Coronary artery (tissue), 2 donors: ENCODE measurements at regions not wholly inside any gene's neighbourhood (a gene's known extent, or its start where the extent isn't known, plus 50 kb on each side); places are given as distances from the start of the nearest gene placed in this dataset.

Experiments used
- DNase-seq: peaks from one replicate; pipeline ENCODE4 v3.0.0-alpha.2; 2017; ENCODE audit warnings: low spot score
- H3K27ac ChIP-seq, 2 donors: fragments of 200-600 bp; sonication (generic); one replicate each; pipeline ENCODE4 v1.5.1; 2016 to 2019
- H3K4me3 ChIP-seq: fragments of 200-600 bp; sonication (generic); 2 replicates; pipeline ENCODE4 v1.5.1; 2016; ENCODE audit warnings: mild to moderate bottlenecking, moderate library complexity
- CTCF ChIP-seq: fragments of 200-600 bp; sonication (generic); IDR thresholded peaks from one replicate; pipeline ENCODE4 v1.5.1; 2019; ENCODE audit warnings: antibody characterized with exemption

DNA sequence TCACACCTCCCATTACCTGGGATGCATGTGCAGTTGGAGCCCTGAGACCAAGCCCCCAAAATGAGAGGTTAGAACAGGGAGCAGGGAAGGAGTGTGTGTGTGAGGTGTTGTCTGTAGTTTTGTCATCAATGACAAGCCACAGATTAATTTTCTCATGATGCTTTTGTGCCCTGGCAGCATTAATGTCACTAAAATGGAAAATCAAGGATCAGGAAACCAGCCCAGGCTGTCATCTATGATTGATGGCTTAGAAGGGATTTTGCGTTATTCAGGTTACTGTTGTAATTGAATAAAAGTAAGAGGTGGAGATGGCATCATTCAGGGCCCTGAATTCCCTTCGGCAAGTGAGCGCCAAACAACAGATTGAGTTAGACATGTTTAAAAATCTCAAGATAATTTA, 130.5 kb upstream of the C1QTNF7 start:
- H3K27ac ChIP-seq: no peak overlapping the region
- no peak overlapping the region for H3K4me3 ChIP-seq
- DNase-seq: no peak
- TF ChIP-seq CTCF: no peak

DNA sequence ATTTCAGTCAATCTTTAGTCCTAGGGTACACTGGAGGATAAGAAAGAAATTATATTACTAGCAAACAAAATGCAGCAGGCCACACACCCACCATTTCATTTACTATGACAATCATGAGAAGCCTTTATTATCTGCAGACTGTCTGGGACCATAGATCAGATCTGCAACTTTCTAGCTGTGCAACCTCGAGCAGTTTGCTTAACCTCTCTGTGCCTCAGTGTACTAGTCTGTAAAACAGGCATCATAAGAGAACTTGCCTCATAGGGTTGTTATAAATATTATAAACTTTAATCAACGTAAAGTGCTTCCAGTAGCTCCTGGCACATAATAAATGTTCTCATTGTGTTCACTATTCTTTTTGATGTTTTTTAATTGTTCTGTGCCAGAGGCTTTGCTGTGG, 128.2 kb upstream of the C1QTNF7 start:
- no peak for TF ChIP-seq CTCF
- Histone ChIP-seq H3K4me3 (no peak overlapping the region), H3K27ac (no peak overlapping the region)
- no peak for DNase-seq

- no peak overlapping the region for H3K27ac ChIP-seq
- no peak for DNase-seq
- no peak overlapping the region for H3K4me3 ChIP-seq
- TF ChIP-seq CTCF: no peak
Observed at GRCh38 chr4:15303052-15303641, 124.7 kb upstream of the C1QTNF7 start.

DNA sequence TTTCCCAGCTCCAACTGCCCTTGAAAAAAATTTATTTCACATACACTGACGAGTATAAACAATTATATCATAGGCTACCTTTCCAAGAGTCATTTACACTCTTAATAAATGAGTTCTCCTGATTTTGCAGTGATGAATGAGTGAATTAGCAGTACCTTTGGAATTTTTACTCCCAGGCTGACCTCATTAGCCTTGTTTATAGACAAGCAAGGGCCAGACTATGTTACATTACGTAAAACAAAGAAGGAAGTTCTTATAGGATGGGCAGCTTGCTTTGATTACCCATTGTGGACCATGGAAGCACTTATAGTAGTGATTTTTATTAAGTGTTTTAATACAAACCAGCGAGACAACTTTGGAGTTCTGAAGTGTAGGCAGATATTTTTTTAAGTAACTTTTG, 112.9 kb upstream of the C1QTNF7 start:
- H3K27ac ChIP-seq: no peak overlapping the region

DNA sequence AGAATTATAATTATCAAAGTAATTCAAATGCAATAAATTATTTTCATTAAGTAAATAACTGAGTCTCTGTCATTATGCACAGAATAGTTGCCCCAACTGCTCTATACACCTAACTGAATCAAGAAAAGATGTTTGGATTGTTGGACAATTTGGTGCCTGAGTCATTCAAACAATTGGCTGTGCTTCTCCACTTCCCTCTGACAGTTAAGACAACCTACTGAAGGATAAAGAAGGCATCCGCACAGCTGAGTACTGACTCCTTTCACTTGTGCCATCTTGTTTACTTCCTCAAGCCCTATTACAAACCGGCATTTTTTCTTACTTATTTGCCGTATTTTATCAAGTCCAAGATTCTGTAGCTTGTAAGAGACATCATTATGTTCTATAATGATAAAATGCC, 110.6 kb upstream of the C1QTNF7 start:
- H3K4me3 ChIP-seq: no peak overlapping the region
- no peak overlapping the region for H3K27ac ChIP-seq
- TF ChIP-seq CTCF: no peak
- DNase-seq: no peak

More for the DNA sequence above, 112.9 kb upstream of the C1QTNF7 start:
- H3K4me3 ChIP-seq: no peak overlapping the region
- no peak for DNase-seq
- no peak for TF ChIP-seq CTCF

- no peak for TF ChIP-seq CTCF
- no peak for DNase-seq
- no peak overlapping the region for H3K27ac ChIP-seq
- no peak overlapping the region for H3K4me3 ChIP-seq
Observed at GRCh38 chr4:15318621-15319348, 109.0 kb upstream of the C1QTNF7 start.

DNA sequence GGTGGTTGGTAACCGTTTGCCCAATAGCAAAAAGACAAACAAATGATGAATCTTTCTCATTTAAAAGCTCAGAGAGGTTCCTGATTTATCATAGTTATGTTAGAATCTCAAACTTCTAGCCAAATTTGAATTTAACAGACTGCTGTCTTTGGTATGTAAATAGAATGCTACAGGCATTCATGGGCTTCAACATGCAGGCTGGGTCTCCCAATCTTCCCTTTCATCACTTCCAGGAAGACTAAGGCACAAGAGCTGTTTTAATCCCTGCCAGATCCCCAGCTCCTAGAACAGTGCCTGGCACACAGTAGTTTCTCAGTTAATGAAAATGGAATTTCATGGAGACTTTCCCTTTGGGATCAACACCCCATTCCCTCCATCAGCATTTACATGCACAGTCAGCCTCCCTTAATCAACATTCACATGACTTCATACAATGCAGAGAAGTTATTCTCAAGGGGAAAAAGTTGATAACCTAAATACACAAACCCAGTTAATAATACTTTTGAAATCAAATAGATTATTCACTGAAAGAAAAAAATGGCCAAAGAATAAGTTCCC, 107.6 kb upstream of the C1QTNF7 start:
- DNase-seq: no peak
- Histone ChIP-seq H3K27ac (no peak overlapping the region), H3K4me3 (no peak overlapping the region)
- no peak for TF ChIP-seq CTCF
